B cell (primary cell): ENCODE measurements at regions not wholly inside any gene's neighbourhood (a gene's known extent, or its start where the extent isn't known, plus 50 kb on each side); places are given as distances from the start of the nearest gene placed in this dataset.

Source experiments
- ATAC-seq: fragments of 200-7000 bp; cut with Tn5 transposase; one replicate; pipeline ENCODE4 v1.10.0; 2021; ENCODE audit warnings: low read depth, mild to moderate bottlenecking, moderate number of reproducible peaks, moderate library complexity
- CTCF ChIA-PET: fragments of 350-600 bp; sonication (Branson Sonifier 250); formaldehyde crosslinking; loops from one replicate; lab custom pipeline; 2021; ENCODE audit warnings: antibody characterized with exemption, inconsistent platforms; lab: Charles Lee
- POLR2A ChIA-PET: fragments of 350-600 bp; sonication (Branson Sonifier 250); formaldehyde crosslinking; loops from one replicate; lab custom pipeline; 2021; ENCODE audit warnings: antibody characterized with exemption; lab: Charles Lee
- DNase-seq: peaks from one replicate; pipeline ENCODE4 v3.0.0; 2013
- H2AFZ ChIP-seq: 2 replicates; pipeline ENCODE4 v1.6.1; 2012; ENCODE audit warnings: mild to moderate bottlenecking, low read depth, low read length; ENCODE audit not compliant: insufficient read depth, poor library complexity, severe bottlenecking
- H3K27ac ChIP-seq, 2 donors: 1 replicate in 1 of 2; 2 replicates in 1 of 2; pipeline ENCODE4 v1.5.1; 2012 to 2013; ENCODE audit warnings: low read length in 2 of 2, mild to moderate bottlenecking in 2 of 2, moderate library complexity in 1 of 2
- H3K27me3 ChIP-seq, 4 experiments: fragments of 200-600 bp in 1 of 4; sonication (generic) in 1 of 4; replicated peaks in 1 of 4; 1 replicate in 2 of 4; 2 replicates in 2 of 4; pipeline versions ENCODE4 v1.6.1 to v1.7.0; 2013 to 2016; ENCODE audit warnings: low read length in 3 of 4, mild to moderate bottlenecking in 2 of 4, mixed read lengths in 1 of 4, moderate library complexity in 1 of 4; ENCODE audit not compliant: insufficient read depth in 4 of 4, control insufficient read depth in 3 of 4; ENCODE audit errors: control extremely low read depth in 1 of 4
- H3K36me3 ChIP-seq, 2 experiments: replicated peaks in 1 of 2; 1 replicate in 1 of 2; 2 replicates in 1 of 2; pipeline versions ENCODE4 v1.6.1 to v1.7.1; 2013; ENCODE audit warnings: low read length in 1 of 2; ENCODE audit not compliant: insufficient read depth in 2 of 2, control insufficient read depth in 1 of 2; ENCODE audit errors: control extremely low read depth in 1 of 2, extremely low read depth in 1 of 2
- H3K4me1 ChIP-seq, 2 donors: fragments of 200-600 bp in 1 of 2; sonication (generic) in 1 of 2; 1 replicate in 1 of 2; 2 replicates in 1 of 2; pipeline versions ENCODE4 v1.5.1 to v1.6.1; 2013 to 2017; ENCODE audit warnings: low read length in 2 of 2; ENCODE audit not compliant: control insufficient read depth in 2 of 2, insufficient read depth in 2 of 2
- H3K4me2 ChIP-seq: replicated peaks from 2 replicates; pipeline ENCODE3; 2012; ENCODE audit warnings: mild to moderate bottlenecking, low read depth, low read length; ENCODE audit not compliant: poor library complexity, severe bottlenecking
- H3K4me3 ChIP-seq, 5 experiments: fragments of 200-600 bp in 1 of 5; sonication (generic) in 1 of 5; 1 replicate in 3 of 5; 2 replicates in 2 of 5; pipeline versions ENCODE4 v1.5.1 to v1.7.0; 2011 to 2016; ENCODE audit warnings: low read length in 4 of 5, mild to moderate bottlenecking in 4 of 5, low read depth in 2 of 5, control low read depth in 1 of 5, moderate library complexity in 1 of 5; ENCODE audit not compliant: insufficient read depth in 1 of 5; ENCODE audit errors: control extremely low read depth in 1 of 5, extremely low read depth in 1 of 5
- H3K79me2 ChIP-seq: fragments of 200-600 bp; sonication (generic); one replicate; pipeline ENCODE4 v1.6.0; 2016; ENCODE audit warnings: low read length; ENCODE audit not compliant: control insufficient read depth, insufficient read depth
- H3K9ac ChIP-seq: fragments of 200-600 bp; sonication (generic); 2 replicates; pipeline ENCODE4 v1.6.1; 2017; ENCODE audit warnings: mild to moderate bottlenecking, low read length, moderate library complexity
- H3K9me3 ChIP-seq, 3 donors: one replicate each; pipeline versions ENCODE4 v1.6.1 to v1.7.1; 2013; ENCODE audit warnings: low read length in 2 of 3; ENCODE audit not compliant: control insufficient read depth in 2 of 3, insufficient read depth in 1 of 3; ENCODE audit errors: control extremely low read depth in 1 of 3
- H4K20me1 ChIP-seq: 2 replicates; pipeline ENCODE4 v1.6.0; 2012; ENCODE audit warnings: mild to moderate bottlenecking, low read length; ENCODE audit not compliant: insufficient read depth, control insufficient read depth, poor library complexity, severe bottlenecking
- H3K27ac Mint-ChIP-seq: one replicate; pipeline ENCODE4 v1.8.0; 2021; ENCODE audit warnings: mixed read lengths
- H3K27me3 Mint-ChIP-seq: one replicate; pipeline ENCODE4 v1.8.0; 2021; ENCODE audit warnings: mixed read lengths
- H3K4me1 Mint-ChIP-seq: one replicate; pipeline ENCODE4 v1.8.0; 2021; ENCODE audit warnings: mixed read lengths
- H3K4me3 Mint-ChIP-seq: one replicate; pipeline ENCODE4 v1.8.0; 2021; ENCODE audit warnings: mixed read lengths
- H3K9me3 Mint-ChIP-seq: one replicate; pipeline ENCODE4 v1.8.0; 2022; ENCODE audit warnings: mixed read lengths; ENCODE audit not compliant: insufficient read depth
- EZH2 ChIP-seq: IDR thresholded peaks from 2 replicates; pipeline ENCODE4 v1.6.1; 2012; ENCODE audit warnings: borderline replicate concordance, low read depth, mild to moderate bottlenecking, moderate library complexity, low read length; ENCODE audit not compliant: insufficient read depth, poor library complexity, severe bottlenecking
- WGBS: methylation state at CpG from one replicate; pipeline ENCODE4 v1.1.5; 2013; ENCODE audit warnings: missing lambda C conversion rate; ENCODE audit not compliant: insufficient coverage; 5-methylcytosine and 5-hydroxymethylcytosine counted together
- intact Hi-C: fragments of 100-400 bp; cut with micrococcal nuclease; formaldehyde crosslinking; loops from one replicate; pipeline ENCODE4 v1.10.0; 2022
- TF ChIP-seq, protein P1 (sequence below): fragments of 200-600 bp; IDR thresholded peaks from one replicate; pipeline ENCODE4 v1.8.0; 2022; ENCODE audit warnings: antibody characterized with exemption, mild to moderate bottlenecking

DNA sequence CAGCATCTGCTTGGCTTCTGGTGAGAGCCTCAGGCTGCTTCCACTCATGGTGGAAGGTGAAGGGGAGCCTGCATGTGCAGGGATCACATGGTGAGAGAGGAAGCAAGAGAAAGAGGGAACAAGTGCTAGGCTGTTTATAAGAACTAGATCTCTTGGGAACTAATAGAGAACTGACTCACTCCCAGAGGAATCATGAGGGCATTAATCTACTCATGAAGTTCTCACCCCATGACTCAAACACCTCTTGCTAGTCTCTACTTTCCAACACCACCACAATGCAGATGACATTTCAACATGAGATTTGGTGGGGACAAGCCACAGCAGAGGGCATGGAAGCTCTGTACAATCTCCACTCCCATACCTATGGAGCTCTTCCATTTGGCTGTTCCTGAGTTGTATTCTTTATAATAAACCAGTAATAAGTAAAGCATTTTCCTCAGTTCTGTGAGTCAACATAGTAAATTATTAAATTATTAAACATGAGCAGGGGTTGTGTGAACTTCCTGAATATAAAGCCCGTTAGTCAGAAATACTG is 524.1 kb upstream of the NRSN1 start:
- no peaks in the 10 kb centered on the region for H3K27me3 Mint-ChIP-seq
- Histone ChIP-seq H3K36me3 (no peaks in the 10 kb centered on the region), H3K27ac (no peak overlapping the region), H3K4me2 (no peak overlapping the region), H3K9ac (no peak overlapping the region), H3K9me3 (peaks cover 0 to 2% (median 0%) of the 10 kb centered on the region in 3 donors), H3K27me3 (no peaks in the 10 kb centered on the region), H3K4me3 (no peak overlapping the region), H2AFZ (no peak overlapping the region), H3K79me2 (no peaks in the 10 kb centered on the region), H4K20me1 (no peaks in the 10 kb centered on the region), H3K4me1 (no peaks in the 10 kb centered on the region)
- POLR2A ChIA-PET = no interaction called here
- peaks cover 9% of the 10 kb centered on the region for H3K9me3 Mint-ChIP-seq
- DNase-seq = no peak
- no peak overlapping the region for H3K4me3 Mint-ChIP-seq
- no peak overlapping the region for H3K27ac Mint-ChIP-seq
- no peak for ATAC-seq
- TF ChIP-seq, protein P1, sequence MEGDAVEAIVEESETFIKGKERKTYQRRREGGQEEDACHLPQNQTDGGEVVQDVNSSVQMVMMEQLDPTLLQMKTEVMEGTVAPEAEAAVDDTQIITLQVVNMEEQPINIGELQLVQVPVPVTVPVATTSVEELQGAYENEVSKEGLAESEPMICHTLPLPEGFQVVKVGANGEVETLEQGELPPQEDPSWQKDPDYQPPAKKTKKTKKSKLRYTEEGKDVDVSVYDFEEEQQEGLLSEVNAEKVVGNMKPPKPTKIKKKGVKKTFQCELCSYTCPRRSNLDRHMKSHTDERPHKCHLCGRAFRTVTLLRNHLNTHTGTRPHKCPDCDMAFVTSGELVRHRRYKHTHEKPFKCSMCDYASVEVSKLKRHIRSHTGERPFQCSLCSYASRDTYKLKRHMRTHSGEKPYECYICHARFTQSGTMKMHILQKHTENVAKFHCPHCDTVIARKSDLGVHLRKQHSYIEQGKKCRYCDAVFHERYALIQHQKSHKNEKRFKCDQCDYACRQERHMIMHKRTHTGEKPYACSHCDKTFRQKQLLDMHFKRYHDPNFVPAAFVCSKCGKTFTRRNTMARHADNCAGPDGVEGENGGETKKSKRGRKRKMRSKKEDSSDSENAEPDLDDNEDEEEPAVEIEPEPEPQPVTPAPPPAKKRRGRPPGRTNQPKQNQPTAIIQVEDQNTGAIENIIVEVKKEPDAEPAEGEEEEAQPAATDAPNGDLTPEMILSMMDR = no peak
- TF ChIP-seq EZH2 = no peak
- intact Hi-C loops = no loop called here
- CTCF ChIA-PET = no interaction called here
- no peaks in the 10 kb centered on the region for H3K4me1 Mint-ChIP-seq
- no CpG with 5 or more reads among the region's 1 CpG for WGBS

DNA sequence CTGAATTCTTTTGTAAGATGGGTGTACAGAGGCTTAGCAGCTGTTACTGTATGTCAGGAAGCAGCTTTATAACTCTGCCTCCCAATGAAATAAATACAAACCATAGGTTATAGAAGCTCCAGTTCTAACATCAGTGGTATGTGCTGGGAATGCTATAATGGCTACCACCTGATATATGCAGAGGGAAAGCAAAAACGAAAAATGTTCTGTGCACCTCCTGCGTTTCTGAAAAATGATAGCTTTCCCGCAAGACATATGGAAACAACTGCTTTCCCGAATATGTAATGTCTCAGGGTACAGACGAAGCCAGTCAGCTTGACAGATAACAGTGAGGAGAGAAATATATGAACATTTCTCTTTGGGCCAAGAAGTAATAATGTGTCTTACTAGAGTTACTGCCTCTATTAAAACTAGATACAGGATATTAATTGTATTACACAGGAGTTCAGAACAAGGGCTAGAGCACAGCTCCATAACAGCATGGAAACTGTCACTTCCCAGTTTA is 517.0 kb upstream of the NRSN1 start:
- no peak overlapping the region for H3K4me3 ChIP-seq
- H4K20me1 ChIP-seq = no peaks in the 10 kb centered on the region
- no peaks in the 10 kb centered on the region for H3K27me3 Mint-ChIP-seq
- no peaks in the 10 kb centered on the region for H3K4me1 ChIP-seq
- CTCF ChIA-PET = no interaction called here
- intact Hi-C loops = no loop called here
- WGBS = 98% methylated on average over 5 of the region's 5 CpGs
- H3K4me3 Mint-ChIP-seq = no peak overlapping the region
- no peak overlapping the region for H3K27ac Mint-ChIP-seq
- H3K4me2 ChIP-seq = no peak overlapping the region
- POLR2A ChIA-PET = no interaction called here
- peaks cover 6% of the 10 kb centered on the region for H3K9me3 Mint-ChIP-seq
- no peaks in the 10 kb centered on the region for H3K36me3 ChIP-seq
- no peak overlapping the region for H3K27ac ChIP-seq
- no peaks in the 10 kb centered on the region for H3K27me3 ChIP-seq
- no peaks in the 10 kb centered on the region for H3K4me1 Mint-ChIP-seq
- DNase-seq = no peak
- no peaks in the 10 kb centered on the region for H3K79me2 ChIP-seq
- no peak for TF ChIP-seq EZH2
- TF ChIP-seq, protein P1 = no peak
- H2AFZ ChIP-seq = no peak overlapping the region
- ATAC-seq = no peak
- H3K9me3 ChIP-seq = no peaks in the 10 kb centered on the region
- no peak overlapping the region for H3K9ac ChIP-seq
